Common myeloid progenitor, CD34-positive (primary cell): ENCODE measurements at regions not wholly inside any gene's neighbourhood (a gene's known extent, or its start where the extent isn't known, plus 50 kb on each side); places are given as distances from the start of the nearest gene placed in this dataset.
A peak's percentile ranks its signal among the peaks of the same experiment; 100 is the strongest.
"Not testable (repeated sequence)": the region's sequence is repeated elsewhere in the genome, so short reads cannot be mapped to it uniquely, and the experiment has no call there.

Experiments used
- CTCF ChIA-PET: fragments of 350-600 bp; sonication (Branson Sonifier 250); formaldehyde crosslinking; loops from one replicate; lab custom pipeline; 2021; ENCODE audit warnings: antibody characterized with exemption; lab: Charles Lee
- POLR2A ChIA-PET: fragments of 350-600 bp; sonication (Branson Sonifier 250); formaldehyde crosslinking; loops from one replicate; lab custom pipeline; 2021; ENCODE audit warnings: antibody characterized with exemption; lab: Charles Lee
- DNase-seq, 3 donors: peaks; one replicate each; pipeline versions ENCODE4 v3.0.0 to v3.0.0-alpha.2; 2013
- H3K27ac ChIP-seq, 2 experiments: 1 replicate in 1 of 2; 2 replicates in 1 of 2; pipeline ENCODE4 v1.7.0; 2013; ENCODE audit warnings: inconsistent platforms in 2 of 2, low read length in 2 of 2, mild to moderate bottlenecking in 2 of 2, low read depth in 1 of 2, moderate library complexity in 1 of 2; ENCODE audit not compliant: severe bottlenecking in 2 of 2, insufficient read depth in 1 of 2, poor library complexity in 1 of 2
- H3K27me3 ChIP-seq, 5 experiments: replicated peaks in 2 of 5; 1 replicate in 3 of 5; 2 replicates in 2 of 5; pipeline versions ENCODE4 v1.6.1 to v1.7.0; 2013; ENCODE audit warnings: low read length in 4 of 5, mild to moderate bottlenecking in 2 of 5, moderate library complexity in 2 of 5, inconsistent platforms in 1 of 5; ENCODE audit not compliant: insufficient read depth in 5 of 5, control insufficient read depth in 4 of 5
- H3K36me3 ChIP-seq, 4 experiments: 1 replicate in 2 of 4; 2 replicates in 2 of 4; pipeline versions ENCODE4 v1.6.1 to v1.7.0; 2013; ENCODE audit warnings: low read length in 3 of 4, control low read depth in 1 of 4, mild to moderate bottlenecking in 1 of 4; ENCODE audit not compliant: control insufficient read depth in 4 of 4, insufficient read depth in 4 of 4
- H3K4me1 ChIP-seq, 4 experiments: 1 replicate in 3 of 4; 2 replicates in 1 of 4; pipeline versions ENCODE4 v1.6.1 to v1.7.1; 2013; ENCODE audit warnings: low read length in 3 of 4, mild to moderate bottlenecking in 3 of 4, control low read depth in 1 of 4, inconsistent platforms in 1 of 4, moderate library complexity in 1 of 4; ENCODE audit not compliant: control insufficient read depth in 4 of 4, insufficient read depth in 4 of 4; ENCODE audit errors: control extremely low read depth in 1 of 4
- H3K4me3 ChIP-seq, 7 experiments: 1 replicate in 4 of 7; 2 replicates in 3 of 7; pipeline versions ENCODE4 v1.5.1 to v1.7.0; 2013; ENCODE audit warnings: mild to moderate bottlenecking in 7 of 7, low read length in 6 of 7, moderate library complexity in 6 of 7, inconsistent platforms in 2 of 7, low read depth in 2 of 7, control low read depth in 1 of 7; ENCODE audit not compliant: insufficient read depth in 4 of 7, control insufficient read depth in 1 of 7; ENCODE audit errors: extremely low read depth in 1 of 7
- H3K9me3 ChIP-seq, 5 experiments: 1 replicate in 4 of 5; 2 replicates in 1 of 5; pipeline versions ENCODE4 v1.6.1 to v1.7.1; 2013; ENCODE audit warnings: low read length in 4 of 5, mild to moderate bottlenecking in 2 of 5, inconsistent platforms in 1 of 5, low read depth in 1 of 5, moderate library complexity in 1 of 5; ENCODE audit not compliant: control insufficient read depth in 4 of 5, insufficient read depth in 2 of 5; ENCODE audit errors: control extremely low read depth in 1 of 5
- WGBS: methylation state at CpG from one replicate; pipeline ENCODE4 v1.1.5; 2013; ENCODE audit not compliant: insufficient coverage; 5-methylcytosine and 5-hydroxymethylcytosine counted together

GRCh38 chr2:111625157-111625537 lies 258.8 kb downstream of the ANAPC1 start:
- 80% methylated on average over 1 of the region's 12 CpGs for WGBS
- DNase-seq, POLR2A ChIA-PET, H3K4me3 ChIP-seq, H3K36me3 ChIP-seq, H3K27me3 ChIP-seq, H3K27ac ChIP-seq: not testable (repeated sequence)
- CTCF ChIA-PET, result interaction anchor here (0.9 kb wide), 1 partner anchor 13 kb away, joined by 3 read pairs; no protein-coding TSS in a partner anchor
- Histone ChIP-seq H3K9me3 (peaks cover 3 to 21% (median 4%) of the 10 kb centered on the region in 5 experiments), H3K4me1 (peaks cover 5 to 29% (median 13%) of the 10 kb centered on the region in 4 experiments)

- no peaks in the 10 kb centered on the region for H3K36me3 ChIP-seq
- DNase-seq, result peak in 2 of 3 donors; percentile 22 to 42
- H3K4me3 ChIP-seq, result no peak overlapping the region
- WGBS, result 100% methylated on average over 1 of the region's 2 CpGs
- no peak overlapping the region for H3K27ac ChIP-seq
- ChIA-PET POLR2A (no interaction called here), CTCF (no interaction called here)
- H3K27me3 ChIP-seq, result no peaks in the 10 kb centered on the region
- H3K9me3 ChIP-seq, result peaks cover 4 to 27% (median 7%) of the 10 kb centered on the region in 5 experiments
- peaks cover 5 to 29% (median 13%) of the 10 kb centered on the region in 4 experiments for H3K4me1 ChIP-seq
Measured at GRCh38 chr2:111626037-111626864, 257.7 kb downstream of the ANAPC1 start.

GRCh38 chr2:111626865-111627163 lies 257.2 kb downstream of the ANAPC1 start:
- no peak overlapping the region for H3K4me3 ChIP-seq
- POLR2A ChIA-PET, result no interaction called here
- peaks cover 5 to 31% (median 13%) of the 10 kb centered on the region in 4 experiments for H3K4me1 ChIP-seq
- no peak for DNase-seq
- H3K27ac ChIP-seq, result no peak overlapping the region
- H3K9me3 ChIP-seq, result peaks cover 4 to 27% (median 7%) of the 10 kb centered on the region in 5 experiments
- CTCF ChIA-PET, result no interaction called here
- H3K36me3 ChIP-seq, result no peaks in the 10 kb centered on the region
- no peaks in the 10 kb centered on the region for H3K27me3 ChIP-seq

GRCh38 chr2:111627256-111627655 lies 256.7 kb downstream of the ANAPC1 start:
- Histone ChIP-seq H3K27ac (no peak overlapping the region), H3K4me3 (no peak overlapping the region), H3K36me3 (no peaks in the 10 kb centered on the region), H3K4me1 (peaks cover 5 to 35% (median 14%) of the 10 kb centered on the region in 4 experiments), H3K27me3 (no peaks in the 10 kb centered on the region), H3K9me3 (peaks cover 4 to 27% (median 7%) of the 10 kb centered on the region in 5 experiments)
- no peak for DNase-seq
- ChIA-PET CTCF (no interaction called here), POLR2A (no interaction called here)
- no CpG with 5 or more reads among the region's 5 CpGs for WGBS

- H3K4me1 ChIP-seq, result peaks cover 5 to 41% (median 22%) of the 10 kb centered on the region in 4 experiments
- H3K4me3 ChIP-seq, result no peak overlapping the region
- POLR2A ChIA-PET, result no interaction called here
Measured at GRCh38 chr2:111628221-111628620, 255.8 kb downstream of the ANAPC1 start.

GRCh38 chr2:111629983-111630382 lies 254.0 kb downstream of the ANAPC1 start:
- H3K27me3 ChIP-seq, result no peaks in the 10 kb centered on the region
- POLR2A ChIA-PET, result no interaction called here
- H3K4me1 ChIP-seq, result peaks cover 2 to 41% (median 22%) of the 10 kb centered on the region in 4 experiments
- peak in 1 of 3 donors; percentile 40 for DNase-seq
- CTCF ChIA-PET, result interaction anchor here (1.2 kb wide), 1 partner anchor 28 kb away, joined by 3 read pairs; no protein-coding TSS in a partner anchor
- H3K4me3 ChIP-seq, result no peak overlapping the region
- H3K9me3 ChIP-seq, result peaks cover 4 to 27% (median 7%) of the 10 kb centered on the region in 5 experiments
- 100% methylated on average over 1 of the region's 2 CpGs for WGBS
- no peak overlapping the region for H3K27ac ChIP-seq
- H3K36me3 ChIP-seq, result no peaks in the 10 kb centered on the region

More at GRCh38 chr2:111628221-111628620, 255.8 kb downstream of the ANAPC1 start:
- Histone ChIP-seq H3K36me3 (no peaks in the 10 kb centered on the region), H3K9me3 (peaks cover 4 to 27% (median 7%) of the 10 kb centered on the region in 5 experiments), H3K27me3 (no peaks in the 10 kb centered on the region), H3K27ac (no peak overlapping the region)
- no CpG with 5 or more reads among the region's 1 CpG for WGBS
- no peak for DNase-seq
- CTCF ChIA-PET, result no interaction called here

- Histone ChIP-seq H3K9me3 (peaks cover 4 to 23% (median 7%) of the 10 kb centered on the region in 5 experiments), H3K27ac (peak overlapping the region in 1 of 2 experiments; percentile 40), H3K4me3 (peak overlapping the region in 2 of 7 experiments; percentile 9 to 33), H3K36me3 (no peaks in the 10 kb centered on the region), H3K27me3 (no peaks in the 10 kb centered on the region), H3K4me1 (peaks cover 0 to 32% (median 17%) of the 10 kb centered on the region in 4 experiments)
- ChIA-PET POLR2A (no interaction called here), CTCF (interaction anchor here (1.1 to 2.1 kb wide), 6 partner anchors 10 to 38 kb away, joined by 3 to 7 read pairs (median 4); no protein-coding TSS in a partner anchor)
- DNase-seq, result peak; percentile 44 to 80 (median 73)
- WGBS, result 35% methylated on average over 2 of the region's 4 CpGs
Measured at GRCh38 chr2:111632661-111633060, 251.3 kb downstream of the ANAPC1 start.
